GOT3 (cell line): ENCODE measurements at regions not wholly inside any gene's neighbourhood (a gene's known extent, or its start where the extent isn't known, plus 50 kb on each side); places are given as distances from the start of the nearest gene placed in this dataset.

Experiments
- DNase-seq: peaks from one replicate; lab custom pipeline; 2025; ENCODE audit warnings: mixed read lengths; lab: John Stamatoyannopoulos, UW

DNA sequence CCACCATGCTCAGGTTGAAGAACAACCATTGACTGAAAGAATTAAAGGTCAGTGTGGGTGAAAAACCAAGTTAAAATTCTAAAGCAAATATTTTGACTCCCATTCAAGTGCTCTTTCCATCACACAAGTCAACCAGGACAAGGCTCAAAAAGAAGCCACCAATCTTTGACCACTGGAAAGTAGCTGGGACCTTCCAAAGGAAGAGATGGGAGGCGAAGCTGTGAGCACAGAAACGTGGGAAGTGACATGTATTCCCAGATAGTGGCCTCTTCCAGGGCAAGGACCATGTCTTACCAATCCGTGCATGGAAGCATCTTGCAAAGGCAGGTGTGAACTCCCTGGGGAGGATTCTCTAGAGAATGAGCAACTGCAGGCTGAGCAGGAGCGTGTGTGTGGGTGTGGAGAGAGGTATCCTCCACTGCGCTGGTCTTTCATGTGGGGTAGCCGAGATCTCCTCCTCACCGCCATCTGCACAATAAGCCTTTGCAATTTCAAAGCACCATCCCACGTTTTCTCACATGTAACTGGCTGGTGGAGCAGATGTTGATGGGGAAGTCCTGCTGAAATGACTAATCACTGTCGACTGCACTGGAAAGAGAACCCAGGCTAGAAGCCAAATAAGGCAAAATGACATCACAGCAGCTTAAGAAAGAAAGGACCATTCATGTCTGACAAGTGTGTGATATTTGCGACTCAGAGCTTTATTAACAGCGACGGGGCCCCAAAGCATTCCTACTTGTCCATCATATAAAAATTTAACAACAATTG lies 189.4 kb upstream of the RREB1 start:
- no peak for DNase-seq

DNA sequence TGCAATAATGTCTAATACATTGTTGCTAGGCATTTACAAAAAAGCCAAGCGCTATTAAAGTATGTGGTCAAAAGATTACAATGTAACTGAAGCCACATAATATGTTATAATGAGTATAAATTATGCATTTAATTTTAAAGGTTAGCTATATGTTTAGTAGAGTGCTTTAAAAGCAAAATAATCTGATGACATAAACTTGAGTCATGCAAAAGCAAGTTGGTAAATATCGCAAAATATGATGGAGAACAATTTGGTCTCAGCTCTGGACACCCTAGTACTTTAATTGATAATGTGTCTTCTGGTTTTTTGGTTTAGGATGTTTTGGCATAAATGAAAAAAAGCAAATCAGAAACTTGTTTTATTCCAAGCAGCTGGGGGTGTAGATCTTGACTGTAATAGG lies 188.6 kb upstream of the RREB1 start:
- no peak for DNase-seq

DNA sequence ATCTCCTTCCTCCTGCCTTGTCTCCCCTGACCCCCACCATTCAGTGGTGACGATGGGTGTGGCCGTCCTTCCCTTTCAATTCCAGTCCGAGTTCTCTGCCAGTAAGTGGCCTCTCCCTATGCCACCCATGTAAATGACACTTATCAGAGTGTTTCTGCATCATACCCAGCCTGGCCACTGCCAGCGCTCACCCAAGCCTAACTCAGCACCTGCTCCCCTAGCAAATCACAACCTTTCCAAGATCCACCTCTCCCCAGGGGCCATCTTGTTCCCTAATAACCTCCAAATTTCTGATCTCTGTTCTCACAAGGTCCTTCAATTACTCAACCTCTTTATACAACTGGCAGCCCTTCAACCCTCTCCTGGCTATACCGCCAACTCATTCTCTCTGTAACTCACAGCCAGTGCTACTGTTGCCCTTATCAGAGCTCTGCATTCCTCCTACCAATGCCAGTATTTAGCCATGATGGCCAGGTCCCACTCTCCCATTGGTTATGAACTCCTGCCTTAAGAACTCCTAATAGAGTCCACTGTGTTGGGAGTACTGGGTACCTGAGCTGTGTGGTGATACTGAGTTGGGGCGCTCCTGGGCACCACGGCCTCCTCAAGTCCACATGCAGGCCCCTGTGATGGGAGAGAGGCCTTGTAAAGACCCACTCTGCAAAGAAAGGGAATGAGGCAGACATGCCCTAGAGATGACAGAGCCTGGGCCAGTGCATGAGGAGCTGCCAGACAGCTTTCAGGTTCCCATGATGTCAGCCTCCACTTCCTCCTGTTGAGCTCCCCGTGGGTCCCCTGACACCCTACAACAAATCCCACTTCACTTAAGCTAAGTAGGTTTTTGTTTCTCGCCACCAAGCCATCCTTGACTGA lies 187.4 kb upstream of the RREB1 start:
- no peak for DNase-seq

DNA sequence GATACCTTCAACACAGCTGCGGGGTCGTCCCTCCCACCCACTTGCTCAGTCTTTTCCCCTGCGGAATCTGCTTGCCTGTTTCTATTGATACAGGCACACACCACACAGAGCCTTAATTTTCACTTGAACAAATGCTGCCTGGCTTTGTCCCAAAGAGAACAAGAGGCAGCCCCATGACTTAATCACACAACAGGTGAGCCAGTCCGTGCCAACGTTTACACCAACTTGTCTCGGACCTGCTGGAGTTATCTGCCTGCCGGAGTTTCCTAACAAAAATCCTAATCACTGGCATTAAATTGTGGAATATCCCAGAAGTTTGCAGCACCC lies 186.8 kb upstream of the RREB1 start:
- DNase-seq = no peak

DNA sequence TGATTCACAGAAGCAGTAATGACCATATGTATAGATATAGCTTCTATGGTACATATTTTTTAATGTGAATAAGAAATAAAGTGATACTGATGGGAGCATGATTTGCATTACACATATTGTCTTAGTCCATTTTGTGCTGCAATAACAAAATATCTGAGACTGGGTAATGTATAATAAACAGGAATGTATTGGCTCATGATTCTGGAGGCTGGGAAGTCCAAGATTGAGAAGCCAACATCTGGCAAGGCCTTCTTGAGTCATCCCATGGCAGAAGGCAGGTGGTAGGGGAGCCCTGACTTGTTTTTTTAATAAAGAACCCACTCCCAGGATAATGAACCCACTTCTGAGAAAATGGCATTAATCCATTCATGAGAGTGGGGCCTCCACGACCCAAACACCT lies 185.6 kb upstream of the RREB1 start:
- no peak for DNase-seq

DNA sequence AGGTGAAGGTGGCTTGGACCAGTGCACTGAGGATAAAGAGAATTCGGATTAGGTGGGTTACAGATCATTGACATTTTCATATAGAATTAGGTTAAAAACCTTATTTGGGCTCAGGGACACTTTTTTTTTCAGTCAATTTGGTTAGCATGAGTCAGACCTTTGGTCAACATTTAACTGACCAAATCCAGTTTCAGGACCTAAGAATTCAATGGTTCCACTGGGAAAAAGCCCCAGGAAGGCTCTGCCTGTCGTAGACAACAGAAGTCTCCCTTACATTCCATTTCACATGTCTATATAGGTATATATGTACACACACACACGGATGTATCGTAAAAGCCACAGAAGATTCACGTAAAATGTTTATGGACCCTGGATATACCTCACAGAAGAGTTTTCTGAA lies 184.2 kb upstream of the RREB1 start:
- DNase-seq = no peak

DNA sequence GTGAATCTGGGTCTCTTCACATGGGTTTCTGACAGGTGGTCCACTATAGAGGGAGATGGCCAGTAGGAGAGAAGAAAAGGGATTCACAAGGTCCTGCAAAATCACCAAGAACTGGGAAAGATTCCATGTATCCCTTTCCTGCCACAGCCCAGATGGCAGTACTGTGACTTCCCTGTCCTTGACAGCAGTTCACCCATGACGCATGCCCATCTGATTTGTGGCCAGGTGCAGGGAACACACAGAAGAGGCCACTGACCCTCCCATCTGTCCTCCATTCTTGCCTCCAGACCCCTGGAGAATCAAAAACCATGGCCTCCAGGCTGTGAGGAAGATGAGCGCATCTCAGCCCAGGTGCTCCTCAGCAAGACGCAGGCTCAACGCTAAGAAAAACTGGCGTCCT lies 183.1 kb upstream of the RREB1 start:
- no peak for DNase-seq

DNA sequence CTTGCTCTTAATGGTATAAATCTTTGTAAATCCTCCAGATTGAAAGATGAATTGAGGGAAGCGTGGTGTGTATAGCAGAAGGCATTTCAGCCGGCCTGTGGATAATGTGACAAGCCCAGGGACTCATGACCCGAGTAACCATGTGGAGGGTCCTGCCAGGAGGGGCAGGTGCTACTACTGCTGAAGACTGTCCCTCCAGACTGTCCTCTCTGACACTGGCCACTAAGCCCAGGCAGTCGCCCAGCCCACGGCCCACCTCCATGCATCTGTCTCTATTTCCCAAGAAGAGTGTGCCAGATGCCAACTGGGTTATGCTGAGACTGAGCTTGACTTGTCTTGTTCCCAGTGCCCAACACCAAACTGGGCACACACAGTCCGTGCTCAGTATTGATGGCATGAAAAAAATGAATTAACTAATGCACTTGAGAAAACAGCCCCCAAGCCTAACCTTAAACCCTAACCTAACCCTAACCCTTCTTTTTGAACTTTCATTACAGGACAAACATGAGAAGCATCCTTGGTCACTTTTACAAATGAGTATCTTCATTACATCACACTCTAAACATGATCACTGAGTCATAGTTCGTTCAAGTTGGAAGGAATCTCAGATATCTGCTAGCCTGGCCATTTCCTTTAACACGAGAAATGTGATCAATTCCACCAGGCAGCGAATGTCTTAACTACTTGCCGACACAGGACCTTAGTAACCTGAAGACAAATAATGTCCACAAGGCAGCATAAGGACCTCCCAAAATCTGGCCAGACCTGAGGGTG lies 182.2 kb upstream of the RREB1 start:
- DNase-seq = no peak

DNA sequence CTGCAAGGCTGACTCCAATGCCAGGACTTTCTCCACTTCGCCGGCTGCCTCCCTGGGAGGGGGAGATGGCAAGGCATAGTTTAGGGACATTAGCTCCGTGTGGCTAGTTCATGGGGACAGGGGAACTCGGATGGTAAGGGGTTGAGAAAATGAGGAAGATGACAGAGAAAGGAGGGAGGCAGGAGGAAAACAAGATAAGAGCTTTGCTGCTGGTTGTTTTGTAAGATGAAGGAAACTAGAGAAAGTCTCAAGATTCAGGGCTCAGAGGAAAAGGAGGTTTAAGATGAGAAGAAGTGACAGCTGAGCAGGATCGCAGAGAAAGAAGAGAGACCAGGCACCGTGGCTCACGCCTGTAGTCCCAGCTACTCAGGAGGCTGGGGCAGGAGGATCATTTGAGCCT lies 180.9 kb upstream of the RREB1 start:
- DNase-seq = no peak

DNA sequence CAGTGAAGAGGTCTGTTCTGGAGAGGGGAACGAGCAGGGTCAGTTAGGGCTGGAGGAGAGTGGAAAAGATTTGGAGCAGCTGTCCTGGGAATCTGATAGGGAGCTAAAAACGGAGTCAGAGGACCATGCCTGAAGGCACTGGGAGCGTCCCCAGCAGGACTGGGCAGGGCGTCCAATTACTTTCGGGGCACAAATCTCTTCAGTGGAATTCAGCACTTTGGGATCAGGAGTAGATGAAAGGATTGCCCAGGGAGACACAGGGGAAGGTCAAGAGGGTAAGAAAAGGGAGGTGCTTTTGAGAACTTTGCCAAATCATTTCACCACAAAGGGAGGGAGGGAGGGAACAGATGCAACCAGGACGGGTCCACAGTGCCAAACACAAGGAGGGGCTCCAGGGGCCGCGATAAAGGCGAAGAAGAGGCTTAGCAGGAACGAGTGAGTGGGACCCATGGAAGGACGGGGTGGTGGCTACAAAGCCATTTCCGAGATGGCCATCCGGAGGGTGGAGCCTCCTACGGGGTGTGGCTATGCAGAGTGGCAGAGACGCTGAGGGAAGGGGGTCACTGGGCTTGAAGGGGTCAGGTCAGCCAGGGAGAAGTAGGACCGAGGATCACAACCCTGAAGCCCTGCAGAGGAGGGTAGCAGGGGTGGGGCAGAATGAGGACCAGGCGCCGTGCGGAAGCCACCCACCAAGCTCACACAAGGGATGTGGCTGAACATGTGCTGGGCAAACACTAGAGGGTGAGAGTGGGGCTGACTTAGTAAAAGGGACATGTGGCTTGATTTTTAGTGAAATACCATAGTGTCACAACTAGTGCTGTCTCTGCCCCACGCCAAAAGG lies 180.0 kb upstream of the RREB1 start:
- no peak for DNase-seq

DNA sequence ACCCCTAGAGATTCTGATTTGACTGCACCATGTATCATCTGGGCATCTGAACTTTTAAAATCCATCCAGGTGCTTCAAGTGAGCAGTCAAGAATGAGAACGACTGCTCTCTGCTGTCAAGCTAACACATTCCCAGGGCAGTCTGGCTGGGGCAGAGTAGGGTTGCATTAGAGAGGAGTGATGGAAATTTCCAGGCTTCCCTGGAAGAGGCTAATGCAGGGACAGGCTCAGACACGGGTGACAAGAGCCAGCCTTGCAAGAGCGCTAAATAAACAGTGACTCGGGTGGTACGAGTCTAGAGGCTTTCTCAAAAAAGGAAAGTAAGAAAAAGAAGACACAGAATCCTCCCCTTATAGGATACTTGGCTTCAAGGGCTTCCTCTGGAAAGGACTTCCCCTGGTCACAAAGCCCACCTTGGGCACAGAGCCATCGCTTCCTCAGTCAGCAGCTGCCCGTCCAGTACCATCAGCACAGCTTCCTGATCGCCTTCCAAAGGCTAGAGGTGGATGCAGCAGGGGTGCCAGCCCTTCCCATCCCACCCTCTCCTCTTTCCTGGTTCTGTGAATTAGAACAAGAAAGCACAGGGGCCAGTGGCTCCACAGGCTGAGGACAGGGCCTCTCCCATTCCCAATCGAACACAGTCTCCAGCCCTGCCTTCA lies 177.4 kb upstream of the RREB1 start:
- no peak for DNase-seq

DNA sequence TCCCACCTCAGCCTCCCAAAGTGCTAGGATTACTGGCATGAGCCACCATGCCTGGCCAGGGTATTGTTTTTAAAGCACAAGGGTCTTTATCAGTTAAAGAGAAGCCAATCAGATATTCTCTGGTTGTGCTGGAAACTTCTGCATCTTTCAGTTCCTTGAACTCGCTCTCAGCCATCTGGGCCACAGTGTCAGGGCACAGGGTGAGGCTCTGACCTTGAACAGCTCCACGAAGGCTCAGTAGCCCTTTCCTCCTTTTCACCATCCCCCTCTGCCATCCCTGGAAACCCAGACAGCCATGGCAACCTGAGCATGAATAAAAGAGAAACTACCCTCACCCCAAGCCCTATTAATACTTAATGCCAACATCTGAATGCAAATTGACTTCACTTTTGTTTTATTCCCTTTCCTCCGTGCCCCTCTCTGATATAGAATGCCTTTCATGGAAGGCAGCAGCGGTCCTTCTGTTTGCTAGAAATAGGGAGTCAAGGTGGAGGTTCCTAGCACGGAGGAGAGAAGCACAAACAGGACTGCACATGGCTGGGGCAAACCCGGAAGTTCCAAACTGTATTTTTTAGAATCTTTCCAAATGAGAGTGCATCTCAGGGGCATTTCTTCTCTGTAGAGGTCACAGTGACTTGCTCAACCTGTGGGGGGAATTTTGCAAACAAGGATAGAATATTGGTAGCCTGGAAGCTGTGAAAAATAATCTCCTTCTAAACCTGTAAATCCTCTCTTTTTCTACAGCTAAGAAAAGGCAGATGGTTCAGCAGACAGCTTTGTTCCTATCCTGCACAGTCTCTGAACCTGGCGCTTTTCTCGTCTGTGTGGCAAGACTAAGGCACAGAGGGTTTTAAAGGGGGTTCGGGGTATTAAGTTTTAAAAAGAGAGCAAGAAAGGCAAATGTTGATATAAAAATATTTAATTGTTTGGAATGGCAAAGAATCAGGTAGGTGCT lies 176.4 kb upstream of the RREB1 start:
- DNase-seq = no peak

DNA sequence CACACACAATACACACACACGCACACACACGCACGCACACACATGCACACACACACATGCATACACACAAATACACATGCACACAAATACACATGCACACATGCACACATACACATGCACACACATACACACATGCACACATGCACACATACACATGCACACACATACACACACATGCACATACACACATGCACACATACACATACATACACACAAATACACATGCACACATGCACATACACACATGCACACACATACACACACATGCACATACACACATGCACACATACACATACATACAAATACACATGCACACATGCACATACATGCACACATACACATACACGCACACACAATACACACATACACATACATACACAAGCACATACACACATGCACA lies 175.4 kb upstream of the RREB1 start:
- DNase-seq = no peak

DNA sequence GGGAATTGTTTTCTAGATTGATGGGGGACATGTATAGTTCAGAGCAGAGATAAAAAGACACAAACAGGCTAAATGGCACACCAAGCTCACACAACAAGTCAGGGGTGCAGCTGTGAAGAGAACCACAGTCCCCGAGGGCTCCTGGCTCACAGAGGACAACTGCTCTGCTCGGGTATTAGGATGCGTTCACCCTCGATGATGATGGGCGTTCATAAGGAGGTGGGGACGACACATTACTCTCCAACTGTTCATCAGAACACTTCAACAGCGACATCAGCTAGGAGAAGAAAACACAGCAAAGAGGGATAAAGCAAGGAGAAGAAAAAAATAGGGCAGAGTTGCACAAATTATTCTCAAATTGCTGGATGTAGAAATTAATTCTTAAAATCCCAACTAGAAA lies 174.8 kb upstream of the RREB1 start:
- no peak for DNase-seq

DNA sequence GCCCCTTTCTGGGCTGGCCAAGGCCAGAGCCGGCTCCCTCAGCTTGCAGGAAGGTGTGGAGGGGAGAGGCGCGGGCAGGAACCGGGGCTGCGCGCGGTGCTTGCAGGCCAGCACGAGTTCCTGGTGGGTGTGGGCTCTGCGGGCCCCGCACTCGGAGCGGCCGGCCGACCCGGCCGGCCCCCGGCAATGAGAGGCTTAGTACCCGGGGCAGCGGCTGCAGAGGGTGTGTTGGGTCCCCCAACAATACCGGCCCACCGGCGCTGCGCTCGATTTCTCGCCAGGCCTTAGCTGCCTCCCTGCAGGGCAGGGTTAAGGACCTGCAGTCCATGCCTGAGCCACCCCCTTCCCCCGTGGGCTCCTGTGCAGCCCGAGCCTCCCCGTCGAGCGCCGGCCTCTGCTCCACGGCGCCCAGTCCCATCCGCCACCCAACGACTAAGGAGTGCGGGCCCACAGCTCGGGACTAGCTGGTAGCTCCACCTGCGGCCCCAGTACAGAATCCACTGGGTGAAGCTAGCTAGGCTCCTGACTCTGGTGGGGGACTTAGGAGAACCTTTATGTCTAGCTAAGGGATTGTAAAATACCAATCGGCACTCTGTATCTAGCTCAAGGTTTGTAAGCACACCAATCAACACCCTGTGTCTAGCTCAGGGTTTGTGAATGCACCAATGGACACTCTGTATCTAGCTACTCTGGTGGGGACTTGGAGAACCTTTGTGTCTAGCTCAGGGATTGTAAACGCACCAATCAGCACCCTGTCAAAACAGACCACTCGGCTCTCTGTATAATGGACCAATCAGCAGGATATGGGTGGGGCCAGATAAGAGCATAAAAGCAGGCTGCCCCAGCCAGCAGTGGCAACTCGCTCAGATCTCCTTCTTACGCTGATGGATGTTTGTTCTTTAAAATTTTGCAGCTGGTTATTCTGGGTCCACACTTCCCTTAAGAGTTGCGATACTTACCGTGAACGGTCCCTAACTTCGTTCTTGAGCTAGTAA lies 167.4 kb upstream of the RREB1 start:
- no peak for DNase-seq

DNA sequence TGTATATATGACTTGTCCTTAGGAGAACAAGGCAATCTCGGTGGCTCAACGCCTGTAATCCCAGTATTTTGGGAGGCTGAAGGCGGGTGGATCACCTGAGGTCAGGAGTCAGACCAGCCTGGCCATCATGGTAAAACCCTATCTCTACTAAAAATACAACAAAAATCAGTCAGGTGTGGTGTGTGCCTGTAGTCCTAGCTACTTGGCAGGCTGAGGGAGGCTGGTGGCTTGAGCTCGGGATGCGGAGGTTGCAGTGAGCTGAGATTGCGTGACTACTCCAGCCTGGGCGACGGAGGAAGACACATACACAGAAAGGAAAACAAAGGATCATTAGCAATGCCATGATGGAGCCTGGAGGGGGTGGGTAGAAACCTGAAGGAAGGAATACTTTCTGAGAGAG lies 166.6 kb upstream of the RREB1 start:
- DNase-seq = no peak

DNA sequence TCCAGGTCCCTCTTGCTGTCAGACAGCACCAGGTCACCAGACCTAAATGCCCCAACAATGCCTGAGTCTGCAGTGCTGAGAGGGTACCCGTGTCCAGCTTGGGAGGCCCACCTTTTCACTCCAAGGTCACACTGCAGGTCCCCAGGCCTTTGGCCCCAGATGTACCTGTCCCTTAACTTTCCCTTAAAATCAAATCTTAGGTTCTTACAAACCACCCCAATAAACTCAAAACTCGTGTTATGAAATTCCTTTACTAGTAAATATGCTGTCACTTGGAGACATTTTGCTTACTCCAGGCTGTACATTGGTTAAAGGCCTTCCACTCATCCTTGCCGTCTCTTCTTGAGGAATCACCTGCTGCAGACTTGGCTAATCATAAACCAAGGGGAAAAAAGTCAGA lies 165.7 kb upstream of the RREB1 start:
- no peak for DNase-seq

DNA sequence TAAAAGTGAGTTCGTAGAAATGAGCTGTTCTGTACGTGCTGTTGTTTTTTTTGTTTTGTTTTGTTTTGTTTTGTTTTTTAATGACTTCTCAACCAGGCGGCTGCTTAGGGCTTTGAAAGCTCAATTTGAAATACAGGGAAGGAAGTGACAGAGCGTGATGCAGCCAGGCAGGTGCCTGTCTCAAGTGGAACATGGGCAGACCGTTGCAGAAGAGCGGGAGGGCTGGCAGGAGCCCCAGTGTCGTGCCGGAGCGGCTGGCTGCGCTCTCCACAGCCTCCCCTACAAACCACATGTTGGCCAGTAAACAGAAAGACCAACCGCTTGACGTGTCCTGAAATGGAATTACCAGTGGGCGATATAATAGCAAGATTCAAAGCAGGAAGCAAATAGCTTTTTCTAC lies 164.9 kb upstream of the RREB1 start:
- no peak for DNase-seq

DNA sequence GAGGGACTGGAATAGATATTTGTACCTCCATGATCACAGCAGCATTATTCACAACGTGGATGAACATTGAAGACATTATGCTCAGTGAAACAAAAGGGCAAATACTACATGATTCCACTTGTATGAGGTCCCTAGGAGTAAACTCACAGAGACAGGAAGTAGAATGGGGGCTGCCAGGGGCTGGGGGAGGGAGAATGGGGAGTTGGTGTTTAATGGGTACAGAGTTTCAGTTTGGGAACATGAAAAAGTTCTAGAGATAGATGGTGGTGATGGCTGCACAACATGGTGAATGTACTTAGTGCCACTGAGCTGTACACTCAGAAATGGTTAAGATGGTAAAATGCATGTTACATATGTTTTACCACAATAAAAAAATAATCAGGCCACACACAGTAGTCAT lies 164.3 kb upstream of the RREB1 start:
- no peak for DNase-seq
